GM21423 (cell line): ENCODE measurements at regions not wholly inside any gene's neighbourhood (a gene's known extent, or its start where the extent isn't known, plus 50 kb on each side); places are given as distances from the start of the nearest gene placed in this dataset.
"Not testable (repeated sequence)": the region's sequence is repeated elsewhere in the genome, so short reads cannot be mapped to it uniquely, and the experiment has no call there.

Experiments used
- ATAC-seq: cut with Tn5 transposase; IDR thresholded peaks from one replicate; pipeline ENCODE4 v1.9.1; 2021; ENCODE audit warnings: mild to moderate bottlenecking, moderate library complexity; ENCODE audit not compliant: unreplicated experiment

DNA sequence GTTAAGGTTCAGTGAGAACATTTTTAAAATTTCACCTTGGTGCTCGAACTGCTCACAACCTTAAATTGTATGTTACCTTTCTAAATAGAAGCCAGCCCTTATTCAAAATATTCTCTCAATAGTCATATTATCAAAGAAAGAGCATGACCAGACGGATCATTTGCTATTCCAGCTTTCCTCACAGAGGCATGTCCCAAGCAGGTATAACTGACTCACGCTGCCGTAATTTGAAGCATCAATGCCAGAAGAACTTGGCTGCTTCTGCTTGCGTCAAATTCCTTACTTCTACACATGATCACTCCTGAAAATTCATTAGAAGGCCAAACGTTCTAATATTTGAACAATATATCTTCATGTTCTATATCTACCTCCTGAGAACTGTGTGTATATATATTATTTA lies 69.5 kb upstream of the VGLL4 start:
- no peak for ATAC-seq

- ATAC-seq, result no peak
Observed at GRCh38 chr3:11712646-11713045, 68.9 kb upstream of the VGLL4 start.

GRCh38 chr3:11711876-11712275 lies 68.2 kb upstream of the VGLL4 start:
- no peak for ATAC-seq

- no peak for ATAC-seq
Observed at GRCh38 chr3:11709782-11710181, 66.1 kb upstream of the VGLL4 start.

DNA sequence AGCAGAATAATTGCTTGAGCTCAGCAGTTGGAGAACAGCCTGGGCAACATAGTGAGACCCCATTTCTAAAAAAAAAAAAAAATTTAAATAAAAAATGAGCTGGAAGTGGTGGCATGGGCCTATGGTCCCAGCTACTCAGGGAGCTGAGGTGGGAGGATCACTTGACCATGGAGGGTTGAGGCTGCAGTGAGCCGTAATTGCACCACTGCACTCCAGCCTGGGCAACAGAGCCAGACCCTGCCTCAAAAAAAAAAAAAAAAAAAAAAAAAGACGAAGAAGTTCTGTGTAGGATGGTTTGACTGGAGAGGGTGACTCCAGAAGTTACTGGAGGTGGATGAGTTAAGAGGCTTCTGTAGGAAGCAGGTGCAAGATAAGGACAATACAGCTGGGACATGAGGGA lies 63.4 kb upstream of the VGLL4 start:
- ATAC-seq, result not testable (repeated sequence)

DNA sequence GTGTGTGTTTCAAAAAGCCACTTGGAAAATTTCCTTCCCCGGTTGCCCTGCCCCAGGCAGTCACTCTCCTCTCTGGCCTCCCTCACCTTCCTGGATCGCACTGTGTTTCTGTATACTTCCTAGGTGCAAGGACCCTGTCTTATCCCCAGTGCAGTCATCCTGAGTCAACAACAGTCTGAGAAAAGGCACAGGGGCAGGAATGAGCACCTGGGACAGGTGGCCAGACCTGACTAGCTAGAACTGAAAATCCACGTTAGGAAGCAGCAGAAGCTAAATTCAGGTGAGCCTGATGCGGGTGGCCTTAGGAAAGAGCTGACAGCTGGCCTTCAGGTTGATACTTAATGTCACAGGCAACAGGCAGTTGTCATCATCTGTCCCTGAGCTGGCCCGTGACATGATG lies 62.9 kb upstream of the VGLL4 start:
- no peak for ATAC-seq

DNA sequence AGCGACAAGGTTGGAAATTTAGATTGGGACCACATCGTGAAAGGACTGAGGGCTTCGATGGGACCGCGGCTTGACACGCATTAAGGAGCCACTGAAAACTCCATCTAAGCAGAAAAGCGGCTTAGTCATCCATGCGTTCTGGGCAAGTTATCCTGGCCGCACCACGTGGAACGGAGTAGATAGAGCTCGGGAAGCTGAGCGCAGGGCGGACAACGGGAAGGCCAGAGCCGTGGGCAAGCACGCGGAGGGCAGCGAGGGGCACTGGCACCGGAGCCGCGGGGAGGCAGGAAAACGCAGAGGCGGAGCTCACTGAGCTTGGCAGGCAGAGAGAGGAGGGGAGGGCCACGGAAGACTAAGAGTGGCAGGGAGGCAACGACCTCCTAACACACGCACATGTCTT lies 61.3 kb upstream of the VGLL4 start:
- no peak for ATAC-seq

DNA sequence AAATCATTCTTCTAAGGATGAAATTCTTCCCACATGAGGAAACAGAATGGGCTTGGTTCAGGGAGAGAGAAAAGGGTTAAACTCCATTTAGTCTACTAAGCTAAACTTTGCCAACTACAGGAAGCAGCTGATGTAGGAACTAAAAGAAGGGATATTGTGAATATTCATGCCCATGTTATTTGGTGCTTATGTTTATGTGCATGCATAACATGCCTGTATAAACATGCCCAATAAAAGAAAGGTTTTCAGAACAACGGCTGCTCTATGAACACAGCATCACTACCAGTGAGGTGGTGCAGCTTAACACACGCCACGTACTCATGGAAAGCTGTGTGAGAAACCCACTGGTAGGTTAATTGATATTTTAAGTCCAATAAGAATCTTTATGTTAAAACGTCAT lies 59.4 kb upstream of the VGLL4 start:
- ATAC-seq, result no peak

DNA sequence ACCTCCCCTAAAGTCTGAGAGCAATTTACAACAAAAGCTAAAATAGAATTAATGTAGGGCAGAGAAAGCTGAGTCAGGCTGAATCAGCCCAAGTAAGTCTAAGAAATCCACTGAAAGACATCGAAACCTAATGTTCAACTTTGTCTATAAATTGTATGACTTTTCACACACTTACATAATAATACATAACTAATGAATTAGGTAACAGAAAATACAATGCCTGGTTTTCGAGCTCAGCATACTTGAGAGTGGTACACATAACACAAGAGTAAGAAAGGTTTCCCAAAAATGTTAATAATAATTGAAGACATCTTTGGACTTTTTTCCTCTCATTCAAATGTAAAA lies 55.3 kb upstream of the VGLL4 start:
- ATAC-seq, result no peak

- no peak for ATAC-seq
Observed at GRCh38 chr3:11698326-11699082, 54.8 kb upstream of the VGLL4 start.

DNA sequence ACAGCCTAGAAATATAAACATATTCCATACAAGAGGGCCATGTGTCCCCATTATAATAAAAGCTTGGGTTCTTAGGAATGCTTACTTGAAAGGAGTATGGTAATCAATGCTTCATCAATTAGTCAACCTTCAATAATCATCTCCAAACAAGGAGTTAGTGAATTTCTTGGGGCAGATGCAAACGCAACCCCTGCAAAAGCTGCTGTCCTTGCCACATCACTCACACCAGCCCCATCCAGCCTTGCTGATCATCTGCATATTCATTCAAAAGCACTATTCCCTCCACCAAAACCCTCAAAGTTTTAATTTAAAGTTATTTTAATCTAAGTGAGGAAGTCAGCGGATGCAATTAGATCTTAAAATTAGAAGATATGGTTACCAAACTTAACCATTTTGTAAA lies 54.0 kb upstream of the VGLL4 start:
- ATAC-seq, result no peak

DNA sequence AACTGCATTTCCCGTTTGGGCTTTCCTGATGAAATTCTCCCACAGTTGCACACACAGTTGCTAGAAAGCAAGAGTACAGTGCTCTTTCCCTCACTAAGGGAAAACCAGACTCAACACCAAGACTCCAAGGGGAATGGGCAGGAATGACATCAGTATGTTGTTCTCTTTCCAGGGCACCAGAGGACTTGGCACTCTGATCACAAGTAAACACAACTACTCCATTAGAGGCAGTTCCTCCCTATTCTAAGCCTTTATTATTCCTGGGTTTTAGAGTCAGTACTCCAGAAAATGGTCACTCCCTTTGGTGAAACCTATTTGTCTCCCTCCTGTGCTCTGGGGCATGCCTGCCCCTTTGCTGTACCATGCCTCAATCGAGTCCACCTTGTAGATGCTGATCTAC lies 52.3 kb upstream of the VGLL4 start:
- ATAC-seq, result no peak
